ENCODE measurements at regions not wholly inside any gene's neighbourhood (a gene's known extent, or its start where the extent isn't known, plus 50 kb on each side); places are given as distances from the start of the nearest gene placed in this dataset.

DNA sequence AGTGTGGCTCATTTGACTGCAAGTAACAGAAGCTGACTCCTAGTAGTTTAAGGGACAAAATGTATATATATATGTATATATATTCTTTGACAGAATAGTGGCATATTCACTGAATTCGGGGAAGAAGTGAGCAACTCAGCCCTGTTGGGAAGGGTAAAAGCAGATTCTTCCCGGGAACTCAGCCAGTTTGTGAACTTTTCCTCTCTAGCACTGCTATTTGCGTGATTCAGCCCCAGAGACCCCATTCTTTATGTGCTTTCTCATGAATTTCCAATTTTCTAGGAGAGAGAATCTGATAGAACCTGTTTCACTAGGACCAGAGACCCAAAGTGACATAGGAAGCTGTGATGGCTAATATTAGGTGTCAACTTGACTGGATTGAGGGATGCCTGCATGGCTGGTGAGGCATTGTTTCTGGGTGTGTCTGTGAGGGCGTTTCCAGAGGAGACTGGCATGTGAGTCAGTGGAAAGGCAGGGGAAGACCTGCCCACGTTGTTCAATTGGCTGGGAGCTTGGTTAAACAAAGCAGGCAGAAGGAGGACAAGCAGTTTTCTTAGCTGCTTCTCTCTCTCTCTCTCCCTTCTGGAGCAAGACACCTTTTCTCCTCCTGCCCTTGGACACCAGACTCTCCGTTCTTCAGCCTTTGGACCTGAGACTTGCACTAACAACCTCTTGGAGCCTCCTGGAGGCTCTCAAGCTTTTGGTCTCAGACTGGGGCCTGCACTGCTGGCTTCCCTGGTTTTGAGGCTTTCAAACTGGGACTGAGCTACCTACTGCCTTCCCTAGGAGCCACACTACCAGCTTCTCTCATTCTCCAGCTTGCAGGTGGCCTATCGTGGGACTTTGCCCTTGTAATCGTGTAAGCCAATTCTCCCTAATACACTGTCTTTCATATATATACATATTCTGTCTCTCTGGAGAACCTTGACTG, 93.4 kb upstream of the KCNK1 start:
- TF ChIP-seq CTCF (IDR thresholded peaks at IDR 0.05; ENCODE audit: low read length) (no peak), EZH2phosphoT487 (IDR thresholded peaks at IDR 0.05; ENCODE audit: low read length) (no peak)

Measured in MM.1S (cell line).